A673 (cell line): ENCODE measurements at regions not wholly inside any gene's neighbourhood (a gene's known extent, or its start where the extent isn't known, plus 50 kb on each side); places are given as distances from the start of the nearest gene placed in this dataset.

ENCODE experiments used
- BruUV-seq: library from RNA; stranded (reverse); fragments of 400-500 nt; replicated peaks from 2 replicates; lab custom pipeline; 2021; lab: Mats Ljungman, UMichigan
- CTCF ChIA-PET: fragments of 300-600 bp; sonication (Branson Sonifier 250); formaldehyde crosslinking; loops from one replicate; lab custom pipeline; 2022; ENCODE audit warnings: antibody characterized with exemption; lab: Charles Lee
- POLR2A ChIA-PET: fragments of 300-600 bp; sonication (Branson Sonifier 250); formaldehyde crosslinking; loops from one replicate; lab custom pipeline; 2022; ENCODE audit warnings: antibody characterized with exemption; ENCODE audit not compliant: low non-redundant PET; lab: Charles Lee
- DNase-seq: peaks from one replicate; pipeline ENCODE4 v3.0.0-alpha.2; 2015; ENCODE audit warnings: low spot score
- H3K27ac ChIP-seq: fragments of 200-600 bp; sonication (generic); 2 replicates; pipeline ENCODE4 v1.5.1; 2016; ENCODE audit warnings: mixed run types, low read depth, mild to moderate bottlenecking, mixed read lengths, antibody characterized with exemption, low read length; ENCODE audit not compliant: poor library complexity, severe bottlenecking
- H3K27me3 ChIP-seq: fragments of 200-600 bp; sonication (generic); replicated peaks from 2 replicates; pipeline ENCODE4 v1.6.1; 2017; ENCODE audit warnings: mixed run types, low read depth, mild to moderate bottlenecking, mixed read lengths, antibody characterized with exemption, low read length; ENCODE audit not compliant: insufficient read depth, poor library complexity
- H3K36me3 ChIP-seq: fragments of 200-600 bp; sonication (generic); 2 replicates; pipeline ENCODE4 v1.6.1; 2016; ENCODE audit warnings: mixed run types, mild to moderate bottlenecking, mixed read lengths, antibody characterized with exemption, low read length; ENCODE audit not compliant: insufficient read depth, poor library complexity, severe bottlenecking
- H3K4me1 ChIP-seq: fragments of 200-600 bp; sonication (generic); 2 replicates; pipeline ENCODE4 v1.6.1; 2017; ENCODE audit warnings: mixed run types, mild to moderate bottlenecking, mixed read lengths, antibody characterized with exemption, low read length; ENCODE audit not compliant: insufficient read depth, poor library complexity, severe bottlenecking
- H3K4me3 ChIP-seq: fragments of 200-600 bp; sonication (generic); 2 replicates; pipeline ENCODE4 v1.5.1; 2016; ENCODE audit warnings: low read depth, mixed run types, mild to moderate bottlenecking, mixed read lengths, low read length; ENCODE audit not compliant: poor library complexity, severe bottlenecking
- H3K9me3 ChIP-seq: fragments of 200-600 bp; sonication (generic); 2 replicates; pipeline ENCODE4 v1.6.1; 2016; ENCODE audit warnings: mixed run types, low read depth, mild to moderate bottlenecking, mixed read lengths, antibody characterized with exemption, low read length; ENCODE audit not compliant: poor library complexity, severe bottlenecking
- CTCF ChIP-seq: fragments of 300-800, 200-600 bp; sonication (generic); conservative IDR thresholded peaks from 2 replicates; pipeline ENCODE4 v1.5.1; 2017; ENCODE audit warnings: low read depth, mild to moderate bottlenecking, antibody characterized with exemption, low read length, moderate library complexity, mixed read lengths
- EZH2 ChIP-seq: fragments of 200-600 bp; sonication (generic); IDR thresholded peaks from 2 replicates; pipeline ENCODE4 v1.6.1; 2017; ENCODE audit warnings: borderline replicate concordance, low read depth, mild to moderate bottlenecking, mixed read lengths, antibody characterized with exemption, low read length; ENCODE audit not compliant: poor library complexity, severe bottlenecking
- intact Hi-C: fragments of 100-400 bp; cut with micrococcal nuclease; formaldehyde crosslinking; loops from one replicate; pipeline ENCODE4 v1.10.0; 2022; ENCODE audit not compliant: unreplicated experiment

- H3K9me3 ChIP-seq = no peaks in the 10 kb centered on the region
- ChIA-PET POLR2A (no interaction called here), CTCF (no interaction called here)
- intact Hi-C loops = no loop called here
- peak; percentile 28 for DNase-seq
- no peaks in the 10 kb centered on the region for H3K27me3 ChIP-seq
- H3K4me1 ChIP-seq = no peaks in the 10 kb centered on the region
- TF ChIP-seq EZH2 (no peak), CTCF (no peak)
- H3K27ac ChIP-seq = peak overlapping the region; percentile 50
- no peaks in the 10 kb centered on the region for H3K36me3 ChIP-seq
- BruUV-seq = no TSS peak
- no peak overlapping the region for H3K4me3 ChIP-seq
Measured at GRCh38 chr3:77887611-77888010, 847.7 kb downstream of the ROBO2 start.

- no TSS peak for BruUV-seq
- Histone ChIP-seq H3K9me3 (no peaks in the 10 kb centered on the region), H3K27me3 (no peaks in the 10 kb centered on the region), H3K36me3 (no peaks in the 10 kb centered on the region), H3K27ac (no peak overlapping the region), H3K4me1 (no peaks in the 10 kb centered on the region), H3K4me3 (no peak overlapping the region)
- DNase-seq = no peak
- POLR2A ChIA-PET = no interaction called here
- TF ChIP-seq EZH2 (no peak), CTCF (no peak)
- intact Hi-C loops = no loop called here
- CTCF ChIA-PET = no interaction called here
Measured at GRCh38 chr3:77889616-77890015, 849.7 kb downstream of the ROBO2 start.

GRCh38 chr3:77898621-77899020 lies 858.7 kb downstream of the ROBO2 start:
- no peak overlapping the region for H3K27ac ChIP-seq
- DNase-seq = no peak
- H3K27me3 ChIP-seq = no peaks in the 10 kb centered on the region
- H3K36me3 ChIP-seq = no peaks in the 10 kb centered on the region
- POLR2A ChIA-PET = no interaction called here
- CTCF ChIA-PET = no interaction called here
- TF ChIP-seq EZH2 = no peak
- TF ChIP-seq CTCF = no peak
- intact Hi-C loops = no loop called here
- no peak overlapping the region for H3K4me3 ChIP-seq
- H3K9me3 ChIP-seq = no peaks in the 10 kb centered on the region
- no TSS peak for BruUV-seq
- H3K4me1 ChIP-seq = no peaks in the 10 kb centered on the region
